HG02981 (cell line): ENCODE measurements at regions not wholly inside any gene's neighbourhood (a gene's known extent, or its start where the extent isn't known, plus 50 kb on each side); places are given as distances from the start of the nearest gene placed in this dataset.
"Not testable (repeated sequence)": the region's sequence is repeated elsewhere in the genome, so short reads cannot be mapped to it uniquely, and the experiment has no call there.

Source experiments
- ATAC-seq: cut with Tn5 transposase; IDR thresholded peaks from one replicate; pipeline ENCODE4 v1.9.1; 2021; ENCODE audit warnings: mild to moderate bottlenecking, moderate library complexity; ENCODE audit not compliant: unreplicated experiment

DNA sequence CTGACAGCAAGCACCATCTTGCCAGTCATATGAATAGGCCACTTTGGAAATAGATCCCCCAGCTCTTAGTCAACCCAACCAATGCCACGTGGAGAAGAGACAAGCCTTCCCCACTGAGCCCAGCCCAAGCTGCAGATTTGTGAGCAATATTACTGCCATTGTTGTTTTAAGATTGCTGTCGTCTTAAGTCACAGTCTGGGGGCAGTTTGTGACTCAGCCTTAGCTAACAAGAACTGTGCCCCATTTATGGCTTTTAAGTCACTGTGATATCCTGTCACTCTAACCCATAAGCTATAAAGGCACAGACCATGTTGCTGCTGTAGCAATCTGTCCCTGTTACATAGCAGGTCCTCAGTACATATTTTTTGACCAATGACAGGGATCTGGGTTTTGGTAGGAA, 464.2 kb downstream of the MED13L start:
- ATAC-seq, result no peak

DNA sequence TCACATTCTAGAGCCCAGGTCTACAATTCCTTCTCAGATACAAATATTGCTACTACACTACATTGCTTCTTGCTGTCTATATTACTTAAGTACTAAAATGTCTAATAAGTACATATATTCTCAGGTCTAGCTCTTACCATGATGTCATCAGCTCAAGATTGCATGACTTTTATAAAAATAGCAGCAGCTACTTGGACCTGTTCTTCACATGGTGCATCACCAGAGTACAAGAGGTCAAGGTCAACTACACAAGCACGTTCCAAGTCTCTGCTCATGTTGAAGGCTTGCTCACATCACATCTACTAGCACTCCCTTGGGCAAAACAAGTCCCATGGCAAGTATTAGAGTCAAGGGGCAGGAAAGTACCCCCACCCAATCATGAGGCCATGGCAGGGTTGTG, 465.6 kb downstream of the MED13L start:
- ATAC-seq, result no peak

DNA sequence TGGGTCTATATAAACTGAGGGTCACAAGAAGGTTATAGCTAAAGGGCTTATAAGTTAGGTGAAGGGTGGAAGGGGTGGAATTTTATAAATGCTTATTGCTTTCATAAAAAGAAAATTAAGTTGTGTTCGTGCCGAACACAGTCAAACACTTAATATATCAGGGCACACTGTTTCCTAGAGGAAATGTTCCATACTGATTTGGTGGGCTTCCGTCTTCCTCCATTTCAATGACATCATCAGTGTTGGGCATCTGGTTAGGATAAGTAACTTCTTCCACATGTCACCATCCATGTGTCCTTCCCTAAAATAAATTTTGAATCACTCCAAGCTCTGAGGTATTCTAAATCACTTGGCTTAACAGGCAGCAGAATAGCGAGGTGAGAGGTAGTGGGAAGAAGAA, 466.4 kb downstream of the MED13L start:
- no peak for ATAC-seq

DNA sequence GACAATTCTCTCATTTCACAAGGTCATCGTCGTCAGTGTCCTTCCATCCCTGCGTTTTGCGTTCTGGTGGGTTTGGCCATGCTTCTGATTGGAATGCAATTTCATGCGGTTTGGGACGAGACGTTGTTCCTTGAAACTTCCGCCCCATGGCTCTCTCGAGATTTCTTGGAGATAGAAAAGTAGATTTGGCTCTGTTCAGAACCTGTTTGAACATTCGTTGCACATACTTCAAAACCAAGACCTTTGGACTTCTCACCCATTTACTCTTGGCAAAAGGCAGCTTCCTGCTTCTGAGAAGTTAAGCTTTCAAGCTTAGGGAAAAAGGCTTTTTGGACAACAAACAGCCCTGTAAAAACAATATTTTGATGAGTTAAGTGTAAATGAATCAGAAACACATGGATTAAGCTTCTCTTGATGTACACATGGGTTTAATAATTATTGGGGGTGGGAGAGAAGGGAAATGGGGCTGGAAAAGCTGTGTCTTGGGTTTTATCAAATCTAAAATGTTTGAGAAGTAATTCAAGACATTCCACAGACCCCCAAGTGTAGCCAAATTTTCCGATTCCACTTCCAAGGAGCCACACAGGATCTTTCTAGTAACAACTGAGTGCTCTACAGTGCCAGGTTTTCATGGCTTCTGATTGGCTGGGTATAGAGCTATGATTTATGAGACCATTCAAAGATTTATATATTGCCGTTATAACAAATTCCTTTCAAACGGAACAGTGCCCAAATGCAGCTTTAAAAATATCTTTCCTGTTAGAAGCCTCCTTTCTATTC, 467.2 kb downstream of the MED13L start:
- no peak for ATAC-seq

DNA sequence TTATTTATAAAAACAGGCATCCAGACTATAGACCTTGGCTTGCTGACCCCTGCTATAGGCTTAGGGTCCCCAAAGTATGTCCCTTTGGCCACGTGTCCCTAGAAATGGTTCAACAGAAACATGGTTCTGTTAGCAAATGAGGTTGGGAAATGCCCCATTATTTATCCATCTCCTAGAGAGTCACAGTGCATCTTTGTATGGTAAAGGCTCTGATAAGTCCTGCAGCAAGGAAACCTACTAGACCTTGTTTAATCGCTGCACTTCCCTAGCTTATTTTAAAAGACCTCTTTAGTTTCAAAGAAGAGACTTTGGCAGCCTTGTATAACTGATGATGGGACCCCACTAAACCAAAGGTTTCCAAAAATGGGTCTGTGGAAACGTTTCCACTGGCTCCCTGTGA, 471.5 kb downstream of the MED13L start:
- ATAC-seq, result no peak

DNA sequence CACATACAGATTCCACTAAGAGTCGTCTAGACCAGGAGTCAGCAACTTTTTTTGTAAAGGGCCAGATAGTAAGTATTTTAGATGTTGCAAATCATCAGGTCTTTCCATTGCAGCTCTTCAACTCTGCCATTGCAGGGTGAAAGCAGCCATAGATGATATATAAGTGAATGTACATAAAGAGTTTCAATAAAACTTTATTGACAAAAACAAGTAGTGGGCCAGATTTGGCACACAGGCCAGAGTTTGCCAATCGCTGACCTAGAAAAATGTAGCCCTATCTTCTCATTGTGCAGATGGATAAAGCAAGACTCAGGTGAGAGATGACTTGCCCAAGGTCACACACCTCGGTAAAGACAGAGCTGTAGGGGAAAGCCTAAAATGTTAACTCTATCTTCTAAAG, 474.7 kb downstream of the MED13L start:
- ATAC-seq, result no peak

DNA sequence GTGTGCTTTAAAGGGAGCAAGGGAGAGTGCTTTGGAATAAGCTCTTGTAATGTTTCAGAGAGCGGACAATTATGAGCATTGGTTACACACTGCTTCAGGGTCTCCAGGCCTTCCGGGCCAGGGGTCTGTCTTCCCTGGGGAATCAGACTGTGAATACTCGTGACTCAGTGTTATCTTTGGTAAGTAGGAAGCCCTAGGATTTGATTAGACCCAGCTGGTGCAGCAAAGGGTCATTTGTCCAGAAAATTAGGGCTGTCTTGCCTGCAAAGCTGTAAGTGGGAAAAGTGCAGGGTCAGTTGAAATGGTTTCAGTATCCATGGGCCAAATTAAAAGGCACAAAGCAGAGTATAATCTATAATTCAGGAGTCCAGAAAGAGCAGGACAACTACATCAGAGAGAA, 475.6 kb downstream of the MED13L start:
- ATAC-seq, result no peak

DNA sequence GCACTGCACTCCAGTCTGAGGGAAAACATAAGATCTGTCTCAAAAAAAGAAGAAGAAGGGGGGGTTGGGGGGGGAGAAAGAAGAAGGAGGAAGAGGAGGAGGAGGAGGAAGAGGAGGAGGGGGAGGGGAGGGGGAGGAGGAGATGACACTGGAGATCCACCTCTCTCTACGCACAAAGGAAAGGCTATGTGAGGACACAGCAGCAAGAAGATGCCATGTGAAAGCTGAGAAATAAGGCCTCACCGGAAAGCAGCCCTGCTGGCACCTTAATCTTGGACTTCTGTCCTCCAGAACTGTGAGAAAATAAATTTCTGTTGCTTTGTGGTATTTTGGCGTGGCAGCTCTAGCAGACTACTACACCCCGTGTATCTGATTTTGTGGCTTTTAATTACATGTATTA, 477.9 kb downstream of the MED13L start:
- no peak for ATAC-seq

DNA sequence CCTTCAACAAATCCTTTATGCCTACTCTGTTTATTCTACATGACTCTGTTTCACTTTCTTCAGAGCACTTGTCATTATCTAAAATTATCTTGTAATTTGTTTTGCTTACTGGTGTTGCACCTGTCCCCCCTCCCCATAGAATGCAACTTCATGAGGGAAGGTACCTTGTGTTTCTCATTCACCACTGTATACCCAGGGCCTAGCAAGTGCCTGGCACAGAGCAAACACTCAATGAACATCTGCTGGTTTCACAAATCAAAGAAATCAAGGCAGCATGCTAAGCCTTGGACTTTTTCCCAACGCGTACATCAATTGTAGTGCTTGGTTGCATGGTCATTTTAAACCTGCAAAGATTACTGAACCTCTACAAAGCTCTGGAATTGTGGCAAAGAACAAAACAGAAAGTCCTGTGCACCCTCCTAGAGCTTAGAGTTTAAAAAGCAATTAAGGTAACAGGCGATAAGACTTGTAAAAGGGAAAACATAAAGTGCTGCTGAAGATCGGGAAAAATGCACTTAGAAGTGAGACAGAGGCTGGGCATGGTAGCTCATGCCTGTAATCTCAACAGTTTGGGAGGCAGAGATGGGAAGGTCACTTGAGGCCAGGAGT, 479.1 kb downstream of the MED13L start:
- no peak for ATAC-seq

DNA sequence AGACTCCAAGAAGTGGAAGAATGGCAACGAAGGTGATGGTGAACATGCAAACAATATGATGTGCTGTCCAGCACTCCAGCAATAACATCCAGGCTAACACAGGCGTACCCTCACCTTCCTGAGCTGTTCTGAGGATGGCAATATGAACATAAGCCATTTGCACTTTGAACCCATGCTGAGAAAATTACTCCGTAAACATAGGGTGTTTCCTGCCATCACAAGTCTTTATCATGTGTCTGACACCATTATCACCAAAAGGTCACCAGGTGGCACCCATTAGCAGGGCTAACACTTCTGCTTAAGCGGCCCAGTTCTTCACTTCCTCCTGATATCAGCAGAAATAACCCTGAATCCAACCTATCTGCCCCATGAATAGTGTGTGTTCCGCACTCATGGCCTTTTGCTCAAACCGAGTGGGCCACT, 482.8 kb downstream of the MED13L start:
- ATAC-seq, result no peak

DNA sequence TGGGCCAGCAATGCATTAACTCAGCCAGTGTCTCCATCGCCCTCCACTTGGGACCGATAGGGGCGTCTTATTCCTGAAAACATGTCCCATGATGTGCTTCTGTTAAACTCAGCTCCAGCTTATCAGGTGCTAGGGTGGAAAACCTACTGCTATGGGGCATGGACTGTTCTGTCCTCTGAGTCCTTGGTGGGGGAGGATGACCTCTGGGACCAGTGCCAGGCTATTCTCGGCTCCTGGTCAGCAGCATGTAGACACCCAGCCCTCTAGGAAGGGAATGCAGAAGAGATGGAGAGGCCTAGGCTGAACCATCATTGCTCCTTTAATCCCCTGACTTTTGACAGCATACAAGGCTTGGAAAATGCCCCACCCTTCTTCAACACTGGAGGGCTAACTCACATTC, 486.2 kb downstream of the MED13L start:
- no peak for ATAC-seq

DNA sequence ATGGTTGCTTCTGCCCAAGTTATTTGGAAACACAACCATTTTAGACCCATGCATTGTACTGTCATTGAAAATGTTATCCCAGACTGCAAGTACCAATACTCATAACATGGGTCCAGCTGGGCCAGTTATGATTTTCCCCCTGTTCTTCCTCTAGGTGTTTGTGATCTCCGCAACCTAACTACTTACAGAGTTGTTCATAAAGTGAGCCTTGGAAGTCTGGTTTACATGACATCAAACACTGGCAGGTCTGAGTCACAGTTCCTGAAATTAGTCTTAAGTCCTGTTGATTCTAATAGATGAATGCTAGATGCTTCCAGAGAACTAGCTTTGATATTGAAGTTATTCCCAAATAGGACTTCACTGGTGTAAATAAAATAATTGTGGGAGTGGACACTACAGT, 487.0 kb downstream of the MED13L start:
- ATAC-seq, result no peak

DNA sequence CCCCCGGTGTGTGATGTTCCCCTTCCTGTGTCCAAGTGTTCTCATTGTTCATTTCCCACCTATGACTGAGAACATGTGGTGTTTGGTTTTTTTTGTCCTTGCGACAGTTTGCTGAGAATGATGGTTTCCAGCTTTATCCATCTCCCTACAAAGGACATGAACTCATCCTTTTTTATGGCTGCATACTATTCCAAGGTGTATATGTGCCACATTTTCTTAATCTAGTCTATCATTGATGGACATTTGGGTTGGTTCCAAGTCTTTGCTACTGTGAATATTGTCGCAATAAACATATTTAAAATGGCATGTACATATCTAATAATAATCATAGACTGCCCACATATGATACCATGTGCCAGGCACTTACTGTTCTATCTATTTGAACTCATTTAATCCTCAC, 491.0 kb downstream of the MED13L start:
- not testable (repeated sequence) for ATAC-seq

DNA sequence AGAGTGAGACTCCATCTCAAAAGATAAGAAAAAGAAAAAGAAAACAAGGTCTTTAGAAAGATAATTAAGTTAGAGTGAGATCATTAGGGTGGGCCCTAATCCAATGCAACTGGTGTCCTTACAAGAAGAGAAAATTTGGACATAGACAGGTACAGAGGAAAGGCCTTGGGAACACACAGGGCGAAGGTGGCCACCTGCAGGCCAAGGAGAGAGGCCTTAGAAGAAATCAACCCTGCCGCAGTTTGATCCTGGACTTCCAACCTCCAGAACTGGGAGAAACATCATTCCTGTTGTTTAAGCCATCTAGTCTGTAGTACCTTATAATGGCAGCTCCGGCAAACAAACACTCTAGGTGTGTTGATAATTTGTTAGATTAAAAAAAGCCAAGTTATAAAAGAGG, 491.9 kb downstream of the MED13L start:
- no peak for ATAC-seq

DNA sequence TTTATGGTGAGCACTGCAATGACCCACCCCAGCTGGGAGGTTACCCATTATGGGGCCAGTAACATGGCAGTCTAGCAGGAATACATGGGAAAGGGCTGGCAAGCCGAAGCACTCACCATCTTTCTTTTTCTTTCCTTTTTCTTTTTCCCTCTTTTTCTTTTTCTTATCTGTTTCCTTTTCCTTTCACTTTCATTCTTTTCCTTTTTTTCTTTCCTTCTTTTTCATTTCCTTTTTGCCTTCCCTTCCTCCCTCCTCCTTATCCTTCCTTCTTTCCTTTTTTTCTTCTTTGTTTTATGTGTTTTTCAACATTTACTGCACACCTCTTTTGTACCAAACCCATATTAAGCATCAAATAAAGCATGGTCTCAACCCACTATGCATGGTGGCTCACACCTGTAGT, 501.1 kb downstream of the MED13L start:
- no peak for ATAC-seq

DNA sequence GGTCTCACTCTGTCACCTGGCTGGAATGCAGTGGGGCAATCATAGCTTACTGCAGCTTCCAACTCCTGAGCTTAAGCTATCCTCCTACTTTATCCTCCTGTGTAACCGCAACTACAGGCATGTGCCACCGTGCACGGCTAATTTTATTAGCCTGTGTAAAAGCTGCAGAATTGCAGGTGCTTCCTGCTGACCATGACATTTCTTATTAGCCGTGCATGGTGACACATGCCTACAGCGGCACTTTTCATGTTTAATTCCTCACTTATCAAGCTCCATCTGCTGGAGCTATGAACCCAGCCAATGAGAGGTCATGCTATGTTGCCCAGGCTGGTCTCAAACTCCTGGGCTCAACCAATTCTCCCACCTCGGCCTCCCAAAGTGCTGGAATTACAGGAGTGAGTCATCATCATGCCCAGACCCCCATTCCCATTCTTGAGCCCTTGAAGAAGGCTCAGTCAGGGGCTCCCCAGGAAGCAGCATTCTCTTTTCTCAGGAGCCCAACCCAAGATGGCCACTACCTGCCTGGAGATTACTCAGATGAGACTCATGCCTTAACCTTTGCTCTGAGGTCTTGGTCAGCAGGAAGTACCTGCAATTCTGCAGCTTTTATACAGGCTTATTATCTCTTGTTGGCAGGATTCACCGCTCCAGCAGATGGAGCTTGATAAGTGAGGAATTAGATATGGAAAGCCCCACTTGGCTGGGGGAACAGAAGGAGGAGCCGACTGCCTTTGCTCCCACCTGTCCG, 503.2 kb downstream of the MED13L start:
- no peak for ATAC-seq

DNA sequence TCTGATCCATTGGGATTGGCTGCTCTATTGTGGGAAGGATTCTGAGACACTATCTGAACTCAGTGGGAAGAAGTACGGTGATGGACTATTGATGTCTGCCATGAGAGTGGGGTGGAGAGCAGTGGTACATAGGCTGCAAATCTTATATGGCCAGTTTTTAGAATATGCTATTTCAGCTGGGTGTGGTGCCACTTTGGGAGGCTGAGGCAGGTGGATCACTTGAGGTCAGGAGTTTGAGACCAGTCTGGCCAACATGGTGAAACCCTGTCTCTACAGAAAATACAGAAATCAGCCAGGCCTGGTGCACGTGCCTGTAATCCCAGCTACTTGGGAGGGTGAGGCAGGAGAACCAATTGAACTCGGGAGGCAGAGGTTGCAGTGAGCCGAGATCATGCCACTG, 505.9 kb downstream of the MED13L start:
- no peak for ATAC-seq

DNA sequence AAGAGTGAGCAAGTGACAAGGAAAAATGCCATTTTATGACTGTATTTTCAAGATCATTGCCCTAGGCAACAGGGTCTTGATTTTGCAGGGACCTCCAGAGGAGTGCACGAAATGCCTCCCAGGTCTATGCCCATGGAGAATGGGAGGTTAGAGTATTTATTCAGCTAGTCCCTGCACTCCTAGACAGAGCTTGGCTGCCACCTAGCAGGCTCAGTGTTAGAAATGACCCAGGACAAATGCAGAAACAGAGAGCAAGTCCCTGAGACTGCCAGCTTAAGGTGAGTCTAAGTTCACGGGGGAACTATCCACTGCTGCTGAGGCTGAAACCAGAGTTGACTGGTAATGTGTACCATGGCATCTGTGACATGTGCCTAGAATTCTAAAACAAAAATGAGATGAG, 506.4 kb downstream of the MED13L start:
- ATAC-seq, result no peak

DNA sequence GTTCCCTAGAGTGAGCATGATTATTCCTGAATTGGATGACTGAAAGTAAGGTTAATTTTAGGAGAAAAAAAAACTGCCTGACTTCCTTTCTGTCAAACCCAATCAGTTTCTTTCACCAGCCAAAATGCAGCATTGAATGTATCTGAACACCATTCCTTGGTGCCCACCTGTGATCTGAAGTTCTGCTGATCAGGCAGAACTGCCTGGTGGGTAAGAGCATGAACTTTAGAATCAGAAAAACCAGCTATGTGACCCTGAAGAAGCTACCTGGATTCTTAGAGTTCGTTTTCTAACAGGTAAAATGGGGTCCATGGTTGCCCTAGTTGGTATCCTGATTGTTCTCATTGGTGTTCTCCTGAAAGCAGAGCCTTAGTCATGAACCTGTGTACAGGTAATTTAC, 506.9 kb downstream of the MED13L start:
- no peak for ATAC-seq

DNA sequence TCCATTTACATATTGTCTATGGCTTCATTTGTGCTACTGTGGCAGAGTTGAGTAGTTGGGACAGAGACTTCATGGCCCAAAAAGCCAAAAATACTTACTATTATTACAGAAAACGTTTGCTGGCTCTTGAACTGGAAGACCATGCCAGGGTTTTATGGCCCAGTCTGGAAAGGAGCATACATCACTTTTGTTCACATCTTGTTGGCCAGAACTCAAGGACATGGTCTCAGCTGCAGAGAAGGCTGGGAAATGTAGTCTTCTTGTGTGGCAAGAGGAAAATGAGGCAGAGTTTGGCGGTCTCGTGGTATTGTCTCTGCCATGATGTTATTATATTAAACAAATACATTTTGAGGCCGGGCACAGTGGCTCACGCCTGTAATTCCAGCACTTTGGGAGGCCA, 509.6 kb downstream of the MED13L start:
- ATAC-seq, result no peak

DNA sequence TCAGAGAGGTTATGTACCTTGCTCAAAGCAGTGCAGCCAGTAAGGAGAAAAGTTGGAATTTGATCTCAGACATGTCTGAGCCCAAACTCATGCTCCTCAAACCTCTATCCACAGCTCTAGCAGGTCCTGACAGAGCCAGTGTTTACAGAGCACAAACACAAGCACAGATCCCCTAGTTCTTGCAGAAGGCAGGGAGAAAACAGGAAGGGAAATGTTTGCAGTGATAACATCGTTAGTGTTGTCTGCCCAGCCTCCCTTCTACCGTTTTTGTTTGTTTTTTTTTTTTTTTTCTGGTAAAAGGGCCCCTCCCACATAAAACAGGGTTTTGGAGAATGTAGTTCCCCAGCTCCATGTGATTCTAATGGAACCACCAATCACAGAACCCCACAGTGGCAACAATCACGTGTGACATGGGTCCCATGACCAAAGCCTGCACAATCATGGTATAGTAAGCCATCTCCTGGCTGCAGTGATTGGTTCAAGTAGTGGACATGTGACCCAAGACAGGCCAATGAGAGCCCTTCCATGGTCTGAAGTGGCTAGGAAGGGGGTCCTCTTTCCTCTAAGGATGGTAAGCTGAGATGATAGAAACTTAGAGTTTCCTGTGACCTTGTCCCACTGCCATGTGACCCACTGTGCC, 513.4 kb downstream of the MED13L start:
- ATAC-seq, result no peak

DNA sequence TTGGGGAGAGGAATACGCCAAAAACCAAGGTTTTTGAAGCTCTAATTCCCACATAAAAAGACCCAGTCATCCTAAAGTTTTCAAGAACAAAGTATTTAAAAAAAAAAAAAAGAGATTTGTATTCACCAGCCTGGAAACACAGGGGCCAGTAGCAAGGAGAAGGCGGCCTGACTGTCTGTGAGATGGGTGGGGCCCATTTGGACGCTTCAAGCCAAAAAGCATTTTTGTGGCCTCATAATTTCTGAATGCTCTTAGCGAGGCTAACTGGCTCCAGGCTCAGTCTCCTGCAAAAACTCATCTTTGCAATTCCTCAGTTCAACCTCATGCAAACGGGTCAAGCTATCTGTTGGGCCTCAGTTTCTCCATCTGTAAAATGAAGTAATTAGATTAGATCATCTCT, 514.1 kb downstream of the MED13L start:
- no peak for ATAC-seq
